ENCODE measurements at regions not wholly inside any gene's neighbourhood (a gene's known extent, or its start where the extent isn't known, plus 50 kb on each side); places are given as distances from the start of the nearest gene placed in this dataset.

DNA sequence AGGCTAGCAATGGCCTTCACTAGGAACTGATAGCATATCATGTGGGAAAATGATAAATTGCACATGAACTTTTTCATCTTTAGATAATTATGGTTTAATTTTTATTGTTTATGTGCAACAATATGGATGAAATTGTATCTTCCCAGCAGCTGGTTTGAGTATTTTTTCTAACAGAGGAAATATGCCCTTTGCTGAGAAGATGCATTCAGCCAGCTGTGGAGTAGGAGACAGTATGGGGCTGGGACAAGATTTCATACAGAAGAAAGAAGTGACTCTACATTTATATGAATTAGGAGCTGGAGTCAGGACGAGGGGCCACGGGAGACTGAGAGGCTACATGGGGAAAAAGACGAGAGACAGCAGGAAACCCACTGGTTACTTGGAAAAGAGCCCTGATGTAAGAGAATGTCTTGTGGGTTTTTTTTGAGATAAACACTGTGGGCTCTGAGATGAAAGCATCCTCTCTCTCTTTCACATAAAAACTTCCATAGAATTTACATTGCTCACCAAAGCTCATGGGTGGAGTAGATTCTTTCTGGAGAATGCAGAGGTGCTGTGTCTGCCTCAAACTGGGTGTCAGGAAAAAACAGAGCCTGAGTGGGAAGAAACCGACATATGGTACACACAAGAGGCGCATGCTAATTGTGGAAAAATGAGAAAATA, 115.2 kb upstream of the PDZRN3 start:
- WGBS = 63% methylated on average over 5 of the region's 5 CpGs
- no peak overlapping the region for H3K27ac ChIP-seq (ENCODE audit: low read depth in 1 of 2, low read length in 2 of 2)
- TF ChIP-seq TAF1 (conservative IDR thresholded peaks at IDR 0.05) (no peak), SP1 (IDR thresholded peaks at IDR 0.05) (no peak), GABPA (IDR thresholded peaks at IDR 0.05 in 1 of 2, conservative IDR thresholded peaks at IDR 0.05 in 1 of 2) (no peak), RXRA (IDR thresholded peaks at IDR 0.05) (no peak), HNF4A (conservative IDR thresholded peaks at IDR 0.05) (no peak), FOXA2 (IDR thresholded peaks at IDR 0.05) (no peak), HNF4G (IDR thresholded peaks at IDR 0.05) (no peak), JUND (IDR thresholded peaks at IDR 0.05) (no peak), NR2F2 (IDR thresholded peaks at IDR 0.05) (no peak)
- TF ChIP-seq, protein P1, sequence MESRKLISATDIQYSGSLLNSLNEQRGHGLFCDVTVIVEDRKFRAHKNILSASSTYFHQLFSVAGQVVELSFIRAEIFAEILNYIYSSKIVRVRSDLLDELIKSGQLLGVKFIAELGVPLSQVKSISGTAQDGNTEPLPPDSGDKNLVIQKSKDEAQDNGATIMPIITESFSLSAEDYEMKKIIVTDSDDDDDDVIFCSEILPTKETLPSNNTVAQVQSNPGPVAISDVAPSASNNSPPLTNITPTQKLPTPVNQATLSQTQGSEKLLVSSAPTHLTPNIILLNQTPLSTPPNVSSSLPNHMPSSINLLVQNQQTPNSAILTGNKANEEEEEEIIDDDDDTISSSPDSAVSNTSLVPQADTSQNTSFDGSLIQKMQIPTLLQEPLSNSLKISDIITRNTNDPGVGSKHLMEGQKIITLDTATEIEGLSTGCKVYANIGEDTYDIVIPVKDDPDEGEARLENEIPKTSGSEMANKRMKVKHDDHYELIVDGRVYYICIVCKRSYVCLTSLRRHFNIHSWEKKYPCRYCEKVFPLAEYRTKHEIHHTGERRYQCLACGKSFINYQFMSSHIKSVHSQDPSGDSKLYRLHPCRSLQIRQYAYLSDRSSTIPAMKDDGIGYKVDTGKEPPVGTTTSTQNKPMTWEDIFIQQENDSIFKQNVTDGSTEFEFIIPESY (IDR thresholded peaks at IDR 0.05) = no peak
- TF ChIP-seq, protein P2, sequence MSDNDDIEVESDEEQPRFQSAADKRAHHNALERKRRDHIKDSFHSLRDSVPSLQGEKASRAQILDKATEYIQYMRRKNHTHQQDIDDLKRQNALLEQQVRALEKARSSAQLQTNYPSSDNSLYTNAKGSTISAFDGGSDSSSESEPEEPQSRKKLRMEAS (IDR thresholded peaks at IDR 0.05) = no peak
- TF ChIP-seq, protein P3, sequence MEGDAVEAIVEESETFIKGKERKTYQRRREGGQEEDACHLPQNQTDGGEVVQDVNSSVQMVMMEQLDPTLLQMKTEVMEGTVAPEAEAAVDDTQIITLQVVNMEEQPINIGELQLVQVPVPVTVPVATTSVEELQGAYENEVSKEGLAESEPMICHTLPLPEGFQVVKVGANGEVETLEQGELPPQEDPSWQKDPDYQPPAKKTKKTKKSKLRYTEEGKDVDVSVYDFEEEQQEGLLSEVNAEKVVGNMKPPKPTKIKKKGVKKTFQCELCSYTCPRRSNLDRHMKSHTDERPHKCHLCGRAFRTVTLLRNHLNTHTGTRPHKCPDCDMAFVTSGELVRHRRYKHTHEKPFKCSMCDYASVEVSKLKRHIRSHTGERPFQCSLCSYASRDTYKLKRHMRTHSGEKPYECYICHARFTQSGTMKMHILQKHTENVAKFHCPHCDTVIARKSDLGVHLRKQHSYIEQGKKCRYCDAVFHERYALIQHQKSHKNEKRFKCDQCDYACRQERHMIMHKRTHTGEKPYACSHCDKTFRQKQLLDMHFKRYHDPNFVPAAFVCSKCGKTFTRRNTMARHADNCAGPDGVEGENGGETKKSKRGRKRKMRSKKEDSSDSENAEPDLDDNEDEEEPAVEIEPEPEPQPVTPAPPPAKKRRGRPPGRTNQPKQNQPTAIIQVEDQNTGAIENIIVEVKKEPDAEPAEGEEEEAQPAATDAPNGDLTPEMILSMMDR (IDR thresholded peaks at IDR 0.05; ENCODE audit: low read depth, low read length, missing input control) = no peak
- TF ChIP-seq, protein P4, sequence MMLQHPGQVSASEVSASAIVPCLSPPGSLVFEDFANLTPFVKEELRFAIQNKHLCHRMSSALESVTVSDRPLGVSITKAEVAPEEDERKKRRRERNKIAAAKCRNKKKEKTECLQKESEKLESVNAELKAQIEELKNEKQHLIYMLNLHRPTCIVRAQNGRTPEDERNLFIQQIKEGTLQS (IDR thresholded peaks at IDR 0.05) = no peak
- TF ChIP-seq, protein P5, sequence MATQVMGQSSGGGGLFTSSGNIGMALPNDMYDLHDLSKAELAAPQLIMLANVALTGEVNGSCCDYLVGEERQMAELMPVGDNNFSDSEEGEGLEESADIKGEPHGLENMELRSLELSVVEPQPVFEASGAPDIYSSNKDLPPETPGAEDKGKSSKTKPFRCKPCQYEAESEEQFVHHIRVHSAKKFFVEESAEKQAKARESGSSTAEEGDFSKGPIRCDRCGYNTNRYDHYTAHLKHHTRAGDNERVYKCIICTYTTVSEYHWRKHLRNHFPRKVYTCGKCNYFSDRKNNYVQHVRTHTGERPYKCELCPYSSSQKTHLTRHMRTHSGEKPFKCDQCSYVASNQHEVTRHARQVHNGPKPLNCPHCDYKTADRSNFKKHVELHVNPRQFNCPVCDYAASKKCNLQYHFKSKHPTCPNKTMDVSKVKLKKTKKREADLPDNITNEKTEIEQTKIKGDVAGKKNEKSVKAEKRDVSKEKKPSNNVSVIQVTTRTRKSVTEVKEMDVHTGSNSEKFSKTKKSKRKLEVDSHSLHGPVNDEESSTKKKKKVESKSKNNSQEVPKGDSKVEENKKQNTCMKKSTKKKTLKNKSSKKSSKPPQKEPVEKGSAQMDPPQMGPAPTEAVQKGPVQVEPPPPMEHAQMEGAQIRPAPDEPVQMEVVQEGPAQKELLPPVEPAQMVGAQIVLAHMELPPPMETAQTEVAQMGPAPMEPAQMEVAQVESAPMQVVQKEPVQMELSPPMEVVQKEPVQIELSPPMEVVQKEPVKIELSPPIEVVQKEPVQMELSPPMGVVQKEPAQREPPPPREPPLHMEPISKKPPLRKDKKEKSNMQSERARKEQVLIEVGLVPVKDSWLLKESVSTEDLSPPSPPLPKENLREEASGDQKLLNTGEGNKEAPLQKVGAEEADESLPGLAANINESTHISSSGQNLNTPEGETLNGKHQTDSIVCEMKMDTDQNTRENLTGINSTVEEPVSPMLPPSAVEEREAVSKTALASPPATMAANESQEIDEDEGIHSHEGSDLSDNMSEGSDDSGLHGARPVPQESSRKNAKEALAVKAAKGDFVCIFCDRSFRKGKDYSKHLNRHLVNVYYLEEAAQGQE (IDR thresholded peaks at IDR 0.05) = no peak

DNA sequence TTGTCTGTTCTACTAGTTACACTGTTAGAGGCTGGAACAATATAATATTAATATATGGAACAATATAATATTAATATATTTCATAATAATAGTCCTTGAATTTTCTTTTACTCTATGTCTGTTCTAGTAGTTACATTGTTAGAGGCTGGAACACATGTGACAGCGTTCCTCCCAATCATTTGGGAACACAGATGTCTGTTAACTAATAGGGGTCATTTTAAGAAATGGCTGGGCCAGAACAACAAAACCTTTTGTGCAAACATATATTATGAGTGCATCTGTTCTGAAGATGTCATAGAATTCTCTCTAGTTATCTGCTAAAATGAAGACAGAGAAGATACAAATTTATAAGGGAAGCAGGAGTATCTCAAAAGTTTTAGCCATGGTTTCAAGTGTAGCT, 114.0 kb upstream of the PDZRN3 start:
- TF ChIP-seq, protein P4 (IDR thresholded peaks at IDR 0.05) = no peak
- no peak for TF ChIP-seq SP1 (IDR thresholded peaks at IDR 0.05)
- no peak for TF ChIP-seq JUND (IDR thresholded peaks at IDR 0.05)
- TF ChIP-seq FOXA2 (IDR thresholded peaks at IDR 0.05) = no peak
- TF ChIP-seq EGR1 (IDR thresholded peaks at IDR 0.05; ENCODE audit: low read depth in 2 of 2) = no peak
- no peak for TF ChIP-seq TAF1 (conservative IDR thresholded peaks at IDR 0.05)
- TF ChIP-seq NR2F2 (IDR thresholded peaks at IDR 0.05) = no peak
- H3K36me3 ChIP-seq (ENCODE audit: control insufficient read depth in 4 of 4, insufficient read depth in 3 of 4, low read depth in 1 of 4, low read length in 3 of 4) = no peaks in the 10 kb centered on the region
- H3K9me3 ChIP-seq (ENCODE audit: control insufficient read depth in 4 of 4, low read length in 3 of 4) = no peaks in the 10 kb centered on the region
- no peaks in the 10 kb centered on the region for H3K4me1 ChIP-seq (ENCODE audit: control insufficient read depth in 4 of 4, insufficient read depth in 4 of 4, low read length in 3 of 4)
- WGBS = 75% methylated on average over 1 of the region's 1 CpG
- peaks cover 0 to 6% (median 0%) of the 10 kb centered on the region in 4 donors for H3K27me3 ChIP-seq (ENCODE audit: control insufficient read depth in 4 of 4, insufficient read depth in 4 of 4, low read length in 3 of 4)
- no peak overlapping the region for H3K4me3 ChIP-seq (ENCODE audit: low read depth in 1 of 3, low read length in 3 of 3)
- H3K9ac ChIP-seq (ENCODE audit: low read depth in 1 of 2, low read length in 2 of 2) = no peak overlapping the region
- H3K27ac ChIP-seq (ENCODE audit: low read depth in 1 of 2, low read length in 2 of 2) = no peak overlapping the region
- no peak for DNase-seq (ENCODE audit: low spot score)

More for the DNA sequence above, 115.2 kb upstream of the PDZRN3 start:
- no peak overlapping the region for H3K4me3 ChIP-seq (ENCODE audit: low read depth in 1 of 3, low read length in 3 of 3)
- DNase-seq (ENCODE audit: low spot score) = no peak
- H3K4me1 ChIP-seq (ENCODE audit: control insufficient read depth in 4 of 4, insufficient read depth in 4 of 4, low read length in 3 of 4) = no peaks in the 10 kb centered on the region
- H3K36me3 ChIP-seq (ENCODE audit: control insufficient read depth in 4 of 4, insufficient read depth in 3 of 4, low read depth in 1 of 4, low read length in 3 of 4) = no peaks in the 10 kb centered on the region
- no peak overlapping the region for H3K9ac ChIP-seq (ENCODE audit: low read depth in 1 of 2, low read length in 2 of 2)
- no peaks in the 10 kb centered on the region for H3K9me3 ChIP-seq (ENCODE audit: control insufficient read depth in 4 of 4, low read length in 3 of 4)
- H3K27me3 ChIP-seq (ENCODE audit: control insufficient read depth in 4 of 4, insufficient read depth in 4 of 4, low read length in 3 of 4) = peaks cover 0 to 6% (median 0%) of the 10 kb centered on the region in 4 donors
